ENCODE measurements at regions not wholly inside any gene's neighbourhood (a gene's known extent, or its start where the extent isn't known, plus 50 kb on each side); places are given as distances from the start of the nearest gene placed in this dataset.

GRCh38 chr2:129654331-129654730 lies 325.1 kb upstream of the RAB6C start:
- Histone ChIP-seq H3K27me3 (no peaks in the 10 kb centered on the region), H3K27ac (no peak overlapping the region), H3K4me1 (no peaks in the 10 kb centered on the region), H3K9me3 (no peaks in the 10 kb centered on the region), H3K36me3 (no peaks in the 10 kb centered on the region), H3K4me3 (no peak overlapping the region)
- DNase-seq (no peak), ATAC-seq (peak; percentile 19)
- no peak for TF ChIP-seq CTCF (IDR thresholded peaks at IDR 0.05)
- intact Hi-C loops (cut with DNase I), result no loop called here

DNA sequence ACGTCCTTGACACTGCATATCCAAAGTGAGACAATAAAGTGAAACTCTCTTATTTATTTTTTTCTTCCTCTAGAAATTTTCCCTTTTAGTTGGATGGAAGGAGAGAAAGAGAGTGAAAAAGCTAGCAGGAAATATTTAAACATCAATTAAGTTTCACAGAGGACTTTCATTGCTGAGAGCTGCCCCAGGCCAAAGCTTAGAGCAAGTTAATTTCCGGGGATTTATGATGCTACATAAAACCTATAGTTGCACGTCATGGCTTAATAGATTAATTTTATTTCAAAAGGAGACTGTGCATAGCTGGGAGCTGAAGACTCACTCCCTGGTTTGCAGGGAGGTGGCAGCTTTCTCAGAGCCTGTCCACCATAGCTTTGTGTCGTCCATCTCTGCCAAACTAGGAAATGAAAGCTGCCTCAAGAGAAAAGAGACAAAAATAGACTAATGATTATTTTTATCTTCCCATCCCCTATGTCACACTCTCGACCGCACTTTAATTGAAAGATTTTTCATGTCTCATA lies 323.3 kb upstream of the RAB6C start:
- DNase-seq (no peak), ATAC-seq (no peak)
- intact Hi-C loops (cut with DNase I), result no loop called here
- H3K27ac ChIP-seq, result no peak overlapping the region
- H3K9me3 ChIP-seq, result no peaks in the 10 kb centered on the region
- no peaks in the 10 kb centered on the region for H3K36me3 ChIP-seq
- H3K4me3 ChIP-seq, result no peak overlapping the region
- H3K27me3 ChIP-seq, result no peaks in the 10 kb centered on the region
- no peak for TF ChIP-seq CTCF (IDR thresholded peaks at IDR 0.05)
- no peaks in the 10 kb centered on the region for H3K4me1 ChIP-seq

DNA sequence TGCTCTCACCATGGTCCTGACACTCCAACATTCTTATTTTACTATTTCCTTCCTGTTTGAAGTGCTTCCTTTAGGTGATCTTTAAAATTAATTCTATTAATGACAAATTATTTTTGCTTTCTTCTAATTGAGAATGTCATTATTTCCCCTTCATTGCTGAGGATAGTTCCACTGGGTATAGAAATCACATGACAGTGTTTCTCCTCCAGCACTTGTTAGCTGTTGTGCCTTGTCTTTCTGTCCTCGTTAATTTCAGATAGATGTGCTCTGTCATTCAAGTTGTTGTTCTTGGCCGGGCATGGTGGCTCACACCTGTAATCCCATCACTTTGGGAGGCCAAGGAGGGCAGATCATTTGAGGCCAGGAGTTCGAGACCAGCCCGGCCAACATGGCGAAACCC lies 321.0 kb upstream of the RAB6C start:
- Histone ChIP-seq H3K27ac (no peak overlapping the region), H3K4me3 (no peak overlapping the region), H3K4me1 (no peaks in the 10 kb centered on the region), H3K36me3 (no peaks in the 10 kb centered on the region), H3K9me3 (no peaks in the 10 kb centered on the region), H3K27me3 (no peaks in the 10 kb centered on the region)
- no peak for TF ChIP-seq CTCF (IDR thresholded peaks at IDR 0.05)
- DNase-seq (no peak), ATAC-seq (no peak)
- intact Hi-C loops (cut with DNase I), result no loop called here

GRCh38 chr2:129661935-129662334 lies 317.5 kb upstream of the RAB6C start:
- TF ChIP-seq CTCF (IDR thresholded peaks at IDR 0.05), result no peak

DNA sequence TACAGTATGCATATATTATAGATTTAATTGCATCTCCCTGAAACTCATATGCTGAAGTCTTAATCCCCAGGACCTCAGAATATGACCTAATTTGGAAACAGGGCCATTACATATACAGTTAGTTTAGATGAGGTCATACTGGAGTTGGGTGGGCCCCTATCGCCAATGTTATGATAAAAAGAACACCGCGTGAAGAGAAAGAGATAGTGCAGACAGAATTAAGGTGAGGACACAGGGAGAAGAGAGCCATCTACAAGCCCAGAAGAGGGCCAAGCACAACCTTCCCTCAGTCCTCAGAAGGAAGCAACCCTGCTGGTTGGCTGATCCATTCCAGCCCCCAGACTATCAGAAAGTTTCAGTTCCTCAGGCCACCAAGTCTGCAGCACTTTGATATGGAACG lies 311.9 kb upstream of the RAB6C start:
- intact Hi-C loops (cut with DNase I), result no loop called here

More at GRCh38 chr2:129661935-129662334, 317.5 kb upstream of the RAB6C start:
- DNase-seq, result no peak
- ATAC-seq, result no peak
- Histone ChIP-seq H3K4me3 (no peak overlapping the region), H3K4me1 (no peaks in the 10 kb centered on the region), H3K36me3 (no peaks in the 10 kb centered on the region), H3K9me3 (no peaks in the 10 kb centered on the region), H3K27ac (no peak overlapping the region), H3K27me3 (no peaks in the 10 kb centered on the region)
- intact Hi-C loops (cut with DNase I), result no loop called here

More for the DNA sequence above, 311.9 kb upstream of the RAB6C start:
- H3K4me1 ChIP-seq, result no peaks in the 10 kb centered on the region
- no peaks in the 10 kb centered on the region for H3K9me3 ChIP-seq
- no peak overlapping the region for H3K27ac ChIP-seq
- H3K36me3 ChIP-seq, result no peaks in the 10 kb centered on the region
- no peaks in the 10 kb centered on the region for H3K27me3 ChIP-seq
- no peak overlapping the region for H3K4me3 ChIP-seq
- DNase-seq (no peak), ATAC-seq (no peak)
- TF ChIP-seq CTCF (IDR thresholded peaks at IDR 0.05), result no peak
